ENCODE measurements at regions not wholly inside any gene's neighbourhood (a gene's known extent, or its start where the extent isn't known, plus 50 kb on each side); places are given as distances from the start of the nearest gene placed in this dataset.
"Not testable (repeated sequence)": the region's sequence is repeated elsewhere in the genome, so short reads cannot be mapped to it uniquely, and the experiment has no call there.

- not testable (repeated sequence) for TF ChIP-seq USF2 (CRISPR knock-in tag; IDR thresholded peaks at IDR 0.05); CTCF (IDR thresholded peaks at IDR 0.05); MAX (CRISPR knock-in tag; IDR thresholded peaks at IDR 0.05); ARID4B (CRISPR knock-in tag; IDR thresholded peaks at IDR 0.05; ENCODE audit: borderline replicate concordance); SMAD3 (CRISPR knock-in tag; IDR thresholded peaks at IDR 0.05; ENCODE audit: borderline replicate concordance); MYBL2 (CRISPR knock-in tag; IDR thresholded peaks at IDR 0.05)
These were observed 73.3 kb upstream of the LPCAT1 start for GRCh38 chr5:1597093-1597473.

Measured in WTC11 (cell line).